GM19467 (cell line): ENCODE measurements at regions not wholly inside any gene's neighbourhood (a gene's known extent, or its start where the extent isn't known, plus 50 kb on each side); places are given as distances from the start of the nearest gene placed in this dataset.

Experiments used
- ATAC-seq: cut with Tn5 transposase; IDR thresholded peaks from one replicate; pipeline ENCODE4 v1.9.1; 2021; ENCODE audit warnings: mild to moderate bottlenecking, moderate library complexity; ENCODE audit not compliant: unreplicated experiment

DNA sequence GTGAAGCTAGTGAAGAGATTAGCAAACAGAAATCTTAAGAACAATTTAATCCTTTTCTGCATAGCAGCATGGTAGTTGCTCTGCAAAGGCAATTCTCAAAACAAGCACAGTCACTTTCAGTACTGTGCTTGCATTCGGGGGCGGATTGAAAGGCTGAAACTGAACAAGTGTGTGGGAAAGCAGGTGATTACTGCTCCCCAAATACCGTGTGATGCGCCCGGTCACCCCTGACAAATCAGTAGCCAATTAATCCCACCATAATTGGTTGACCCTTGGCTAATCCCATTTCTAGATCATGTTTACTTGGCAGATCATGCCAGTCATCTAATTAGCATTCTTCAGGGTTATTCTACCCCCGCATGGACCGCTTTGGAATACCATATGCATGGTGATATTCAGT is 76.5 kb upstream of the ADRB1 start:
- no peak for ATAC-seq

GRCh38 chr10:113970641-113971040 is 73.0 kb upstream of the ADRB1 start:
- no peak for ATAC-seq

- no peak for ATAC-seq
Observed at GRCh38 chr10:113971349-113971973, 72.2 kb upstream of the ADRB1 start.

GRCh38 chr10:113977174-113977573 is 66.5 kb upstream of the ADRB1 start:
- ATAC-seq = no peak

DNA sequence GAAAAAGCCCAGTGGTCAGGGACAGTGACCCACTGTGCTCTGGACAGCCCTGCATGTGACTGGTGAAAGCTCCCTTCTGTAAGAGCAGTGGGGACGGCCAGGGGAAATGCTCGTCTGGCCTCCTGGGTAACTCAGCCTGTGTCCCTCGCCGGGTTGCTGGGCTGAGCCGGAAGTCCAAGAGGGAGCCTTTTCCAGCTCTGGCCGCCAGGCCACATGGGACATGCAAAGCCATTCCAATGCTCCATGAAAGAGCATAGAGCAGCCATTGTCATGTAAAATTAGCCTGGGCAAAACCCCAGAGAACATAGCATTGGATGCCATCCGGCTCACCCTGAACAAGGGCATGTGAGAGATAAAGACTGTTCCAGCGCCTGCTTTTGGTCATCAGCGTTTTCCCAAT is 64.9 kb upstream of the ADRB1 start:
- ATAC-seq = no peak

- no peak for ATAC-seq
Observed at GRCh38 chr10:113979409-113979808, 64.3 kb upstream of the ADRB1 start.

GRCh38 chr10:113980408-113981087 is 63.1 kb upstream of the ADRB1 start:
- no peak for ATAC-seq

DNA sequence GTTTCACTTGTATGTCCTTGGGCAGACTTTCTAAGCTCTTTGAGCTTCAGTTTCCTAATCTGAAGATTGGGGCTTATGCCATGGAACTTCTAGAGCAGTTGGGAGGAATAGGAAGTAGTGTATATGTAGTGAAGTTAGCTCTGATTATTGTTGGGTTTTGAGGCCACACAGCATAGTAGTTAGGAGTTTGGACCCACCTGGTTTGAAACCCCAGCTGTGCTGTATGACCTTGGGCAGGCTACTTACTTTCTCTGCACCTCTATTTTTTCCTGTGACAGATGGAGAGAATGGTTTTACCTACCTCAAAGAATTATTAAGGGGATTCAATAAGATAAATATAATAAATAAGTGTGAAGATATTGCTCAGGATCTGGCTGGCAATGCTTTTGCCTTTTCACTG is 61.4 kb upstream of the ADRB1 start:
- no peak for ATAC-seq

DNA sequence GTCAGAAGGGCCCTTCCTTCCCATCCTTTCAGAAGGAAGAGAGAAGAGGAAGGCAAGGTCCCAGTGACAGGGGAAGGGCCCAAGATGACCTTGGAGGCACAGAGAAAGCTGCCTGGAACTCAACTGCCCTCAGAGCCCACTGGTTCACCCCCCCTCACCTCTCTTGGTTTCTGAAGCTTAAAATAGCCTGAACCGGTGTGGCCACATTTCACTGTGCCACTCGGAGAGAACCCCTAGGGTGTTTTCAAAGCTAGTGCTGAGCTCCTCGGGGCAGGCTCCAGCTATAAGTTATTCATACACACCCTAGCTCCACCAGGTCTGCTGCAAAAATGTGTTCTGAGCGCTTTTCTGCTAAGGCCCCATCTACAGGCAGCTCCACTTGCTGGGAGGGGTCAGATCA is 60.9 kb upstream of the ADRB1 start:
- peak; percentile 83 for ATAC-seq

- no peak for ATAC-seq
Observed at GRCh38 chr10:113983552-113983951, 60.1 kb upstream of the ADRB1 start.

GRCh38 chr10:113985297-113985844 is 58.3 kb upstream of the ADRB1 start:
- no peak for ATAC-seq

DNA sequence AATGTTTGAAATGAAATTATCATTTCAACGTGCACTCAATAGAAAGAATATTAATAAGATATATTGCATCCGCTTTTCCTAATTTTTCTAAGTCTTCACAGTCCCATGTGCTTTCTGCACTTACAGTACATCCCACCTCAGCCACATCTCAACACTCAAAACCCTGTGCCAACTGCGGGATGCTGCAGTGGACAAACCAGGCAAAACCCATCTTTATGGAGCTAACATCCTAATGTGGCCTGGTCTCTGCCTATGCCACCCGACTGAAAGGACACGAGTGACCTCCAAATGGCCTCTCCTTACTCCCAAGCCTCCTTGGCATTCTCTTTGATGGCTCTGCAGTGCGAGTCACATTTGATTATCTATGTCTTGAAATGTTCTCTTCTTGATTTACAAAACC is 57.4 kb upstream of the ADRB1 start:
- ATAC-seq = no peak

GRCh38 chr10:113987156-113987555 is 56.5 kb upstream of the ADRB1 start:
- no peak for ATAC-seq

DNA sequence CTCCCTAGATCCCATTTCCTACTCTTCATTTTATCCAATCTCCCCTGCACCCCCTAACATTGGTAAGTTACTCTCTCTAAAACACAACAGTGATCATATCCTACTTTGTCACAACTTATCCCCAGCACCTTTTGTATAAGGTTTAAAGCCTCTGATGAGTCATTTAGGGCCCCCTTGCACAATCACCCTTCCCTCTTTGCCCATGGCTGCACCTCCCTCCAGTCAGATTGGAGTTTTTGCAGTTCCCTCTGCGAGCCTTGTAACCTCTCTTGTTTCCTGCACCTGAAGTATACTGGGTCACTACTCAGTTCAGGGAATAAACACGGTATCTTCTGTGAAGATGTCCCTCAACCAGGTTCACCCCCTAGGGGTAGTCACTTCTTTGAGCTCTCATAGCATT is 55.9 kb upstream of the ADRB1 start:
- no peak for ATAC-seq

DNA sequence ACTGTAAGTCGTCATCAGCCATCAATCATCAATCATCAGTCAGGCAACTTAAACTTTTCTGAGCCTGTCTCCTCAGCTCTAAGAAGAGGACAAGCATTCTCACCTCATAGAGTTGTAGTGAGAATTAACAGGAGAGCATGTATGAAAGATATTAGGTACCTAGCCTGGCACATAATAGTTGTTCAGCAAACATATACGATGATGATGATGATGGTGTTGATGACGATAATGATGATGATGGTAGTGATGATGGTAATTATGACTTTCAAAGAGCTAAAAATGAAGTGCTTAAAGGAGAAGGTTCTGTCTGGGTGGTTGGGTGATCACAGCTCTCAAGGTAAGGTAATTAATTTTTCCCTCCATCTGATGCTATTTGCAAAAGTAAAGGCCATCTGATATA is 55.1 kb upstream of the ADRB1 start:
- ATAC-seq = no peak

DNA sequence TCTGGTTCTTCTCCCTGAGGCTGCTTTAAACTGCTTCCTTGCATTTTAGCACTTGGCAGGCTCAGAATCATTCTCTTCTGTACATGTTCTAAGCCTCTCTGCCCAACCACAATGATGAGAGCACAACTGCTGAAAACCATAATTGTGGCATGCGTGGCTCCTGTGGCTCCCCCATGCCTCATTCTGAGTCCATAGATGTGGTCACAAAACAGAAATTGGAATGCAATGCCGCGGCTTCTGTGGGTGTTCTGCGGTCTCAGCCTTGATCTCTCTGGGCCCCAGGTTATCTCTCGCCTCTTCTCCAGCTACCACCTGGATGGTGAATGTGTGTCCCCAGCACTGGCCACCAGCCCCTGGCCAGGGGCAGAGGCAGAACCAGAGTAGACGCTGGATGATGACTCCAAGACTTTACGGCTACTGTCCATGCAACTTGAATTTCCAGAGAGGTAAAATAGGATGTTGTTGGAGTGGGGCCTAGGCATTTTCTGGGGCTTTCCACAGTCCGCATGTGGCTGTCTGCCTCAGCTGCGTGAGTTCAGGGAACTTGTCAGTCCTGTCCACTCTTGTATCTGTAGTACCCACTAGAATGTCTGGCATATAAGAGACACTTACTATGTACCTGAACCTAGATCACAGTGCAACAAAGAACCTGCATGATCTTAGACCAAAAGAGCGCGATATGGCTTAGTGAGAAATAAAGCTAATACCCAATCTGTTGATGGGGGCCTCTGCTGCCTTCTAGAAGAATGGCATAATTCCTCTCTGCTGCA is 52.4 kb upstream of the ADRB1 start:
- ATAC-seq = no peak

- no peak for ATAC-seq
Observed at GRCh38 chr10:113992471-113993011, 51.1 kb upstream of the ADRB1 start.

DNA sequence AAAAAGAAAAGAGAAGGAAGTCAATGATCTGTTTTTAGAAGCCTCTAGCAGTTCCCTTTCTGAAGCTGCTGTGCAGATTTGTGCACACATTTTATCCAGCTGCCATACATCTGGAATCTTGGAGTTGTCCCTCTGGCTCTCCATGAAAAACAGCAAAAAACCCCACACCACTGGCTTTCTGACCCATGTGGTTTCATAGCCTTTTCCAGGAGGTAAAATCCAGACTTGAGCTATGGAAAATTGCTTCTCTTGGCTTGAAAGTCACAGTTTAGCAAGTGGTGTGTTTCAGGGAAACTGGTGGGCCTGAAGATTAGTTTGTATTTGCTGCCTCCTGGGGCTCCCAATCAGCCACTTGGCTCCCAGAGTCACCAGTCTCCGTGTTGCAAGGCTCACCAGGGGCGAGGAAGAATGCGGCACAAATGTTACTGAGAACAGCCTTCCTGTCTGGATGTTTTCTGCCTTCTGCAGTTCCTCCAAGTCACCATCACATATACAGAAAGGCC is 50.1 kb upstream of the ADRB1 start:
- no peak for ATAC-seq
